Astrocyte (in vitro differentiated cells and primary cell): ENCODE measurements at regions not wholly inside any gene's neighbourhood (a gene's known extent, or its start where the extent isn't known, plus 50 kb on each side); places are given as distances from the start of the nearest gene placed in this dataset.

Experiments
- EZH2 ChIP-seq: IDR thresholded peaks from 2 replicates; pipeline ENCODE4 v1.6.1; 2012; ENCODE audit warnings: mild to moderate bottlenecking, low read length, inconsistent platforms; ENCODE audit not compliant: insufficient read depth
- TF ChIP-seq, protein P1 (sequence below): IDR thresholded peaks from 2 replicates; pipeline ENCODE4 v1.5.1; 2011; ENCODE audit warnings: low read depth, mild to moderate bottlenecking, inconsistent platforms, low read length, moderate library complexity; ENCODE audit not compliant: insufficient read depth

GRCh38 chr10:125543796-125544195 lies 139.2 kb downstream of the TEX36 start:
- TF ChIP-seq, protein P1, sequence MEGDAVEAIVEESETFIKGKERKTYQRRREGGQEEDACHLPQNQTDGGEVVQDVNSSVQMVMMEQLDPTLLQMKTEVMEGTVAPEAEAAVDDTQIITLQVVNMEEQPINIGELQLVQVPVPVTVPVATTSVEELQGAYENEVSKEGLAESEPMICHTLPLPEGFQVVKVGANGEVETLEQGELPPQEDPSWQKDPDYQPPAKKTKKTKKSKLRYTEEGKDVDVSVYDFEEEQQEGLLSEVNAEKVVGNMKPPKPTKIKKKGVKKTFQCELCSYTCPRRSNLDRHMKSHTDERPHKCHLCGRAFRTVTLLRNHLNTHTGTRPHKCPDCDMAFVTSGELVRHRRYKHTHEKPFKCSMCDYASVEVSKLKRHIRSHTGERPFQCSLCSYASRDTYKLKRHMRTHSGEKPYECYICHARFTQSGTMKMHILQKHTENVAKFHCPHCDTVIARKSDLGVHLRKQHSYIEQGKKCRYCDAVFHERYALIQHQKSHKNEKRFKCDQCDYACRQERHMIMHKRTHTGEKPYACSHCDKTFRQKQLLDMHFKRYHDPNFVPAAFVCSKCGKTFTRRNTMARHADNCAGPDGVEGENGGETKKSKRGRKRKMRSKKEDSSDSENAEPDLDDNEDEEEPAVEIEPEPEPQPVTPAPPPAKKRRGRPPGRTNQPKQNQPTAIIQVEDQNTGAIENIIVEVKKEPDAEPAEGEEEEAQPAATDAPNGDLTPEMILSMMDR, result no peak
- no peak for TF ChIP-seq EZH2
